SKM-1 (cell line): ENCODE measurements at regions not wholly inside any gene's neighbourhood (a gene's known extent, or its start where the extent isn't known, plus 50 kb on each side); places are given as distances from the start of the nearest gene placed in this dataset.
"Not testable (repeated sequence)": the region's sequence is repeated elsewhere in the genome, so short reads cannot be mapped to it uniquely, and the experiment has no call there.

Experiments used
- DNase-seq: peaks from one replicate; lab custom pipeline; 2025; ENCODE audit not compliant: unreplicated experiment; lab: John Stamatoyannopoulos, UW

DNA sequence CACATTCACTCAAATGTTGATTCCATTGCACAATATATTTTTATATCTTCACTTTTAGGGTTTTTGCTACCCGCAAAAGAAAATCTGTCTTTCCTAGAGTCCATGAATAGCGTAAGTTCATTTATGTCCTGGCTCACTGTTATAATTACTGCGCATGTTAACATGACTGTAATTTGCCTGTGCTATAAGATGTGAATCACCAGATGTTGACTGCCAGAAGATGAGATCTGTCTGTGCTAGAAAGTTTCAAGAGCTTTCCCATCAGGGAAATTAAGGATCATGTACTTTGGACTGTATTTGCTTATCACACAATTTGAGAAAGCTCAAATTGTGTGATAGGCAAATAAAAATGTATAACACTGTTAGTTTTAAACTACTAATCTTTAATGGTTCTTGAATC is 322.5 kb downstream of the CHL1 start:
- DNase-seq, result no peak

DNA sequence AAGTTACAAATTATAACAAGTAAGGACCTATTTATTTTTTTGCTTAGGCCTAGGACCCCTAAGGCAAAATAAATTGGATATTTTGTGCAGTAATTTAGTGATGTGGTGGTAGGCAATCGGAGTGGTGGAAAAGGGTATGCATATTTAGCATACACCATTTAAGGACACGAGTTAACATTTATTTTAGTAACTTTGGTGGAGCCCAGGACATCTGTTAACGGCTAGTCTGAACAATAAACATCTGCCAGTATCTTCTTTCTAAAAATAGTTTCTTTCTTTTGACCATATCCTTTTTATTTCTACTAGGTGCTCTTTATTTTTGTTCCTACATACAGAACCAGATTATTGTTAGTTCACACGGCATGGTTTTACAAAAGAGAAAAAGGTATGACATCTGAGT is 326.3 kb downstream of the CHL1 start:
- no peak for DNase-seq

DNA sequence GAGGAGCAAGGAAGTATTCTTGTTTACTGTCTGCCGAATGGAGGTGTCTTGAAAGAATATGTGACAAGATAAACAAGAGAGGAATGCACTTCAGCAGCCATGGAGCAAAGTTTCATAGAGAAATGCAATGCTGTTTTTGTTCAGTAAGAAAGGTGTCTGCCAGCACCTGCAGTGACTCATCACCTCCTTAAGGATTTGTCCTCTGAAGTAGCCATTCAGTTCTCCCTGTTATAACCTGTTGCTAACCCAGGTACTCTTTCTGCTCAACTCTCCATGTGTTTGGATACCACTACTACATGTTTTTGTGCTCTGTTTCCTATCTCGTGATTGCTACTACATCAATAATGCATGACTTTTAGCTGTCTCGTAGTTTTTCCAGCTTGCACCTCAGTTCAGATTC is 328.9 kb downstream of the CHL1 start:
- no peak for DNase-seq

- DNase-seq, result no peak
Measured at GRCh38 chr3:535566-536416, 339.2 kb downstream of the CHL1 start.

DNA sequence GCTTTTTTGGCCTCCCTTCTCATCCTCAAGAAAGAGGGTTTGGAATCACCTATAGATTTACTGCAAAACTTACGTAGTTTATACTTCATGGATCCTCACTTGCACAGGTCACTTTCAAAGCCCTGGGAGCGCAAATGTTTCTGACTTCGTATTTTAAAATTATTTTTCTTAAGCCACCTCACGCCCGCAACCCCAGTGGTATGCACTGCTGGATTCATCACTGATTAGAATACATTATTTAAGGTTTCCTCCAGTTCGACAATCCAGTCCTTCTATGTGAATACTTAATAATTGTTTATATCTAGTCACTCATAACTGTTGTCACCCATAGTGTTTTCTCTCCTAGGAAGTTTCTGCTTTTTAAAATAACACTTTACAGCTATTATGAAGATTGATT is 339.9 kb downstream of the CHL1 start:
- DNase-seq, result no peak

- DNase-seq, result no peak
Measured at GRCh38 chr3:541062-541801, 344.7 kb downstream of the CHL1 start.

DNA sequence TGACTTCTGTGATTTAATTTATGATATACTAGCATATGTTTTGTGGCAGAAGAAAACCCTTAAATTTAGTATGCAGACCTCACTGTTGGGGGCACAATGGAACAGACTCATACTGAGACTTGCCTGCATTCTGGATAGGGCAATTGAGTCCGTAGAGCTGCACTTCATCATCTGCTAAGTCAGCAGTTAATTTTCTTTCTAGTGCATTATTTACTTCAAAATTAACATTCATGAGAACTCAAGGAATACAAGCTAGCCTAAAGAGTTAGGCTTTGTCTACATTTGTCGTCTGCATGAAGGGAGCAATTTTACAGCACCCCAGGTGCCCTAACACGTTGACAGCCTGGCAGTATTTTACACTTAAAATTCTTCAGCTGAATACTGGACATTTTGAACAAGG is 345.5 kb downstream of the CHL1 start:
- DNase-seq, result no peak

DNA sequence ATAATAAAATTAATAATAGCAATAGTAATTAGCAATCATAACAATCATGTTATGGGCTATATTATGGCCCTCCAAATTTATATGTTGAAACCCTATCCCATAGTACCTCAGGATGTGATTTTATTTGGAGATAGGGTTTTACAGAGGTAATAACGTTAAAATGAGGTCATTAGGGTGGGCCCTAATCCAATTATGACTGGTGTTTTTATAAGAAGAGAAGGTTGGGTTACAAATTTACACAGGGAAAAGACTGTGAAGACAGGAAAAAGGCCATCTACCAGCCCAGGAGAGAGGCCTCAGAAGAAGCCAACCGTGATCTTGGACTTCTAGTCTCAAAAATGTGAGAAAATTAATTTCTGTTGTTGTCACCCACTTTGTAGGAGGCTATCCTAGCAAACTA is 353.1 kb downstream of the CHL1 start:
- DNase-seq, result no peak

DNA sequence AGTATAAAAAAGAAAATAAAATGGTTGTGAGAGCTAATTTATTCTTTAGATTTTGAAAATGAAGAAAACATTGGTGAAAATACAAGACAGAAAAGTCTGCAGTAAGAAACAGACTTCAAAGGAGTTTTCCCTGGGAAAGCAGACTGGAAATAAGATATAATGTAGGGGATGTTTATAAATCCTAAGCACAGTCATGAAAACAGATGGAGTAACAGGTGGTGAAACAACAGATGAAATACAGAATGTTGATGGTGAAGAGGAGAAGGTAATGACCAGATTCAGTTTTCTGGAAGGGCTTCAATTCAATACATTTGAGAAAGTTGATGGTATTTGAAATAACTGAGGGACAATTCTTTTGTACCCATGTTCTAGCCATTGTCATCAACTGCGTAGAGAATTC is 353.9 kb downstream of the CHL1 start:
- no peak for DNase-seq

- no peak for DNase-seq
Measured at GRCh38 chr3:557972-558371, 361.4 kb downstream of the CHL1 start.

DNA sequence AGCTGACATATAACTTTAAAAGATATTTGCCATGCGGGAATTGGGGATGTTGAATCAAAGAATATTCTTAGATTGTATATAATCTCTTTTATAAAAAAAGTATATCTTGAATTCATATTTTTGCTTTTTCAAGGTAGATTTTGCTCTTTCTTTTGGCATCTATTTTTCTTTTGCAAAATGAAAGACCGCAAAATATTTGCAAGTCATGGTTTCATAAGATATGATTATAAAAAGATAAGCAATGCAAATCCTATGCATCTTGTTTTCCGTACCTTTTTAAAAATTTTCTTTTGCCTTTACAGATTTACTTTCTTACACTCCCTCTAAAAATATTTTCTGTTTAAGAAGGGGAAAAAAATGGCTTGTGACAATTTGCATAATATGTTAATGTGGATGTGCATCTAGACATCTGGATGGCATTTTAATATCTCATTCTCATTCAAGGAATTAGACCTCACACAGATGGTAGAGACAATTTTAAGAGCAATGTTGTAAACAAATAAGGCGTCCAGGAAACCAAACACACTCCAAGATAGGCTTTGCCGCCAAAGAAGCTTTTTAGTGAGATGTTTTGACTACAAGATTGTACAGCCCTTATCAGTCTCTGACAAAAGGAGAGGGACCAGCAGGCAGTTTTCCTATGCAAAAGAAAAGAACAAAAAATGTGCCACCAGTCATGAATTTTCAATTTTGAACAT is 371.1 kb downstream of the CHL1 start:
- no peak for DNase-seq

- not testable (repeated sequence) for DNase-seq
Measured at GRCh38 chr3:579529-579928, 383.0 kb downstream of the CHL1 start.

DNA sequence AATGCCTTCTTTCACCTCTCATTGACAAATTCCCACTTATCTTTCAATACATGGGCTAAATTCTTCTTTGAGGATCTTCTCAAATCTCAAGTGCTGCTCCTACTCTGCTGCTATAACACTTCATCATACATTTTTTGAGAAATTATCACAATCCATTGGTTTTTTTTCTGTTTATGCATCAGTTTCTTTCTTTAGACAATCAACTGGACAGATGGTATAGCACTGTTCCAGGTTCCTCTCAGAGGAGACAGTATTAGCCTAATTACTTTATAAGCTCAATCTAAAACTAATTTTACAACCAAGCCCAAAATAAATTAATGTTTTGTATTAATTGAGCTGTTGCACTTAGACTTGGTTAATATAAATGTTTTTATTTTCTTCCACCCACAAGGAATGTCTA is 392.5 kb downstream of the CHL1 start:
- not testable (repeated sequence) for DNase-seq

- not testable (repeated sequence) for DNase-seq
Measured at GRCh38 chr3:597304-597703, 400.7 kb downstream of the CHL1 start.

DNA sequence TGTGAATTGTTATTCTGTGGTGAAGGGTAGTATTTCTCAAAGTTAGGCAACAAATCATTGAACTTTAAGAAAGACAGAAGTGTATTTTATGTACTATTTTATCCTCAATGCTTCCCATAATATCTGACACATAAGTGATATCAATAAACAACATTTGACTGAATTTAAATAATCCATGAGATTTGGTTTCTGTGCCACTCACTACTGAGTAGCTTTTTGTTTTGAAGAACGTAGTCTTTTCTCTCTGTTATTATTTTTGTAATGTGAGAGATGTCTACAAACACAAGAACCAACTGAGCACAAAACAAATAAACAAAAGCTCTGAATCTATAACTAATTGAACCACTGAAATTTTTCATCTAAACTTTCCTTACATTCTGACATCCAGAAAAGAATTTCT is 401.2 kb downstream of the CHL1 start:
- DNase-seq, result not testable (repeated sequence)

DNA sequence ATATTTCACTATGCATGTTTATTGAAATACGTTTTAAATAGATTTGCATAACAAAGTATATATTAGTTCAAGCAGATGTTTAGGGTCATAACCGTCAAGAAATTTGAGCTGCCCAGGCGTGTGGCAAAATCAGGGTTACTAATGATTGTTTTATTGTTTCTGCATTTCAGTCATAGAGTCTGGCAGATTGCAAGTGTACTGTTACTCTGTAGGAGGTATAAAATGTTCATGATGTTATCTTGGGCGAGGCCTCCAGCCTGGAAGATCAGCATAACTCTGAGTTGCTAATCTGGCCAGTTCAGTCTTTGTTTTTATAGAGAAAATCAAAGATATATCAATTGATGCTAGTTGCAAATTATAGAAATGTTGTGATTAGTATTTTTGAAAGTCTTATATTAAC is 410.9 kb downstream of the CHL1 start:
- DNase-seq, result not testable (repeated sequence)

GRCh38 chr3:621714-622113 is 425.2 kb downstream of the CHL1 start:
- no peak for DNase-seq

- no peak for DNase-seq
Measured at GRCh38 chr3:622314-622713, 425.8 kb downstream of the CHL1 start.

DNA sequence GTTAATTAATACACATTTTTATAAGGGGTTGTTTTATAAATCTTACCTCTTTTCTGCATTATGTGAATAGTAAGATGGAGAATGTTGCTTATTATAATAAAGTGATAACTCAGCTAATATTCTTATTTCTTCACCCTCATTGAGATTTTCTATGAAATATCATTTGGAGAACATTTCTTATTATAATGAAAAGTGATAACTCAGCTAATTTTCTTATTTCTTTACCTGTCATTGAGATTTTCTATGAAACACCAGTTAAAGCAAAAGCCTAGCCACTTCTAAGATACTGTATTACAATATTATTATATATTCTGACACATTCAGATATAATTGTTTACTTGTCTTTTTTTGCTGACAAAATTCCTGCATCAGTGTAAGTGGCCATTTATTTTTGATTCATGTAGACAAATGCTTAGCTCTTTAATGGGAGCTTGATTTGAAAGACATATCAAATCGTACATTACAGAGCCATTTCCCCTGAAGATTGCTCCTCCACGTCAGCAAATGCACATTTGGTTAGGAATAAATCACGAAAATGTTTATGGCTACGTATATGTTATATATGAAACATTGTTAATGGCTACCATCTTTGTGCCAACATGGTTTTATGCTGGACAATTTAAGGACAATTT is 427.5 kb downstream of the CHL1 start:
- DNase-seq, result no peak

- peak; percentile 21 for DNase-seq
Measured at GRCh38 chr3:632571-633170, 436.1 kb downstream of the CHL1 start.

DNA sequence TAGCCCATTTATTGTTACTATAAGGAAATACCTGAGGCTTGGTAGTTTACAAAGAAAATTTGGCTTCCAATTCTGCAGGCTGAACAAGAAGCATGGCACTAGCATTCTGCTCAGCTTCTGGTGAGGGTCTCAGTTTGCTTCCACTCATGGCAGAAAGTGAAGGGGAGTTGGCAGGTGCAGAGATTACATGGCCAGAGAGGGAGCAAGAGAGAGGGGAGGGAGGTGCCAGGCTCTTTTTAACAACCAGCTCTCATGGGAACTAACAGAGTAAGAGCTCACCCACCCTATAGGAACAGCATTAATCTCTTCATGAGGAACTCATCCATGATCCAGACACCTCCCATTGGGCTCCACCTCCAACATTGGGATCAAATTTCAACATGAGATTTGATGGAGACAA is 437.9 kb downstream of the CHL1 start:
- no peak for DNase-seq
